B cell (primary cell): ENCODE measurements at regions not wholly inside any gene's neighbourhood (a gene's known extent, or its start where the extent isn't known, plus 50 kb on each side); places are given as distances from the start of the nearest gene placed in this dataset.

Experiments
- ATAC-seq: fragments of 200-7000 bp; cut with Tn5 transposase; one replicate; pipeline ENCODE4 v1.10.0; 2021; ENCODE audit warnings: low read depth, mild to moderate bottlenecking, moderate number of reproducible peaks, moderate library complexity
- CTCF ChIA-PET: fragments of 350-600 bp; sonication (Branson Sonifier 250); formaldehyde crosslinking; loops from one replicate; lab custom pipeline; 2021; ENCODE audit warnings: antibody characterized with exemption, inconsistent platforms; lab: Charles Lee
- POLR2A ChIA-PET: fragments of 350-600 bp; sonication (Branson Sonifier 250); formaldehyde crosslinking; loops from one replicate; lab custom pipeline; 2021; ENCODE audit warnings: antibody characterized with exemption; lab: Charles Lee
- DNase-seq: peaks from one replicate; pipeline ENCODE4 v3.0.0; 2013
- H2AFZ ChIP-seq: 2 replicates; pipeline ENCODE4 v1.6.1; 2012; ENCODE audit warnings: mild to moderate bottlenecking, low read depth, low read length; ENCODE audit not compliant: insufficient read depth, poor library complexity, severe bottlenecking
- H3K27ac ChIP-seq, 2 donors: 1 replicate in 1 of 2; 2 replicates in 1 of 2; pipeline ENCODE4 v1.5.1; 2012 to 2013; ENCODE audit warnings: low read length in 2 of 2, mild to moderate bottlenecking in 2 of 2, moderate library complexity in 1 of 2
- H3K27me3 ChIP-seq, 4 experiments: fragments of 200-600 bp in 1 of 4; sonication (generic) in 1 of 4; replicated peaks in 1 of 4; 1 replicate in 2 of 4; 2 replicates in 2 of 4; pipeline versions ENCODE4 v1.6.1 to v1.7.0; 2013 to 2016; ENCODE audit warnings: low read length in 3 of 4, mild to moderate bottlenecking in 2 of 4, mixed read lengths in 1 of 4, moderate library complexity in 1 of 4; ENCODE audit not compliant: insufficient read depth in 4 of 4, control insufficient read depth in 3 of 4; ENCODE audit errors: control extremely low read depth in 1 of 4
- H3K36me3 ChIP-seq, 2 experiments: replicated peaks in 1 of 2; 1 replicate in 1 of 2; 2 replicates in 1 of 2; pipeline versions ENCODE4 v1.6.1 to v1.7.1; 2013; ENCODE audit warnings: low read length in 1 of 2; ENCODE audit not compliant: insufficient read depth in 2 of 2, control insufficient read depth in 1 of 2; ENCODE audit errors: control extremely low read depth in 1 of 2, extremely low read depth in 1 of 2
- H3K4me1 ChIP-seq, 2 donors: fragments of 200-600 bp in 1 of 2; sonication (generic) in 1 of 2; 1 replicate in 1 of 2; 2 replicates in 1 of 2; pipeline versions ENCODE4 v1.5.1 to v1.6.1; 2013 to 2017; ENCODE audit warnings: low read length in 2 of 2; ENCODE audit not compliant: control insufficient read depth in 2 of 2, insufficient read depth in 2 of 2
- H3K4me2 ChIP-seq: replicated peaks from 2 replicates; pipeline ENCODE3; 2012; ENCODE audit warnings: mild to moderate bottlenecking, low read depth, low read length; ENCODE audit not compliant: poor library complexity, severe bottlenecking
- H3K4me3 ChIP-seq, 5 experiments: fragments of 200-600 bp in 1 of 5; sonication (generic) in 1 of 5; 1 replicate in 3 of 5; 2 replicates in 2 of 5; pipeline versions ENCODE4 v1.5.1 to v1.7.0; 2011 to 2016; ENCODE audit warnings: low read length in 4 of 5, mild to moderate bottlenecking in 4 of 5, low read depth in 2 of 5, control low read depth in 1 of 5, moderate library complexity in 1 of 5; ENCODE audit not compliant: insufficient read depth in 1 of 5; ENCODE audit errors: control extremely low read depth in 1 of 5, extremely low read depth in 1 of 5
- H3K79me2 ChIP-seq: fragments of 200-600 bp; sonication (generic); one replicate; pipeline ENCODE4 v1.6.0; 2016; ENCODE audit warnings: low read length; ENCODE audit not compliant: control insufficient read depth, insufficient read depth
- H3K9ac ChIP-seq: fragments of 200-600 bp; sonication (generic); 2 replicates; pipeline ENCODE4 v1.6.1; 2017; ENCODE audit warnings: mild to moderate bottlenecking, low read length, moderate library complexity
- H3K9me3 ChIP-seq, 3 donors: one replicate each; pipeline versions ENCODE4 v1.6.1 to v1.7.1; 2013; ENCODE audit warnings: low read length in 2 of 3; ENCODE audit not compliant: control insufficient read depth in 2 of 3, insufficient read depth in 1 of 3; ENCODE audit errors: control extremely low read depth in 1 of 3
- H4K20me1 ChIP-seq: 2 replicates; pipeline ENCODE4 v1.6.0; 2012; ENCODE audit warnings: mild to moderate bottlenecking, low read length; ENCODE audit not compliant: insufficient read depth, control insufficient read depth, poor library complexity, severe bottlenecking
- H3K27ac Mint-ChIP-seq: one replicate; pipeline ENCODE4 v1.8.0; 2021; ENCODE audit warnings: mixed read lengths
- H3K27me3 Mint-ChIP-seq: one replicate; pipeline ENCODE4 v1.8.0; 2021; ENCODE audit warnings: mixed read lengths
- H3K4me1 Mint-ChIP-seq: one replicate; pipeline ENCODE4 v1.8.0; 2021; ENCODE audit warnings: mixed read lengths
- H3K4me3 Mint-ChIP-seq: one replicate; pipeline ENCODE4 v1.8.0; 2021; ENCODE audit warnings: mixed read lengths
- H3K9me3 Mint-ChIP-seq: one replicate; pipeline ENCODE4 v1.8.0; 2022; ENCODE audit warnings: mixed read lengths; ENCODE audit not compliant: insufficient read depth
- CTCF ChIP-seq: fragments of 200-600 bp; IDR thresholded peaks from one replicate; pipeline ENCODE4 v1.8.0; 2022; ENCODE audit warnings: antibody characterized with exemption, mild to moderate bottlenecking
- EZH2 ChIP-seq: IDR thresholded peaks from 2 replicates; pipeline ENCODE4 v1.6.1; 2012; ENCODE audit warnings: borderline replicate concordance, low read depth, mild to moderate bottlenecking, moderate library complexity, low read length; ENCODE audit not compliant: insufficient read depth, poor library complexity, severe bottlenecking
- WGBS: methylation state at CpG from one replicate; pipeline ENCODE4 v1.1.5; 2013; ENCODE audit warnings: missing lambda C conversion rate; ENCODE audit not compliant: insufficient coverage; 5-methylcytosine and 5-hydroxymethylcytosine counted together
- intact Hi-C: fragments of 100-400 bp; cut with micrococcal nuclease; formaldehyde crosslinking; loops from one replicate; pipeline ENCODE4 v1.10.0; 2022

GRCh38 chr15:91699741-91700140, 153.8 kb upstream of the SLCO3A1 start:
- H3K4me3 ChIP-seq: no peak overlapping the region
- WGBS: 80% methylated on average over 1 of the region's 1 CpG
- ChIA-PET POLR2A (no interaction called here), CTCF (no interaction called here)
- H4K20me1 ChIP-seq: no peaks in the 10 kb centered on the region
- H3K27ac ChIP-seq: no peak overlapping the region
- H3K4me2 ChIP-seq: no peak overlapping the region
- Mint-ChIP-seq H3K9me3 (no peaks in the 10 kb centered on the region), H3K4me1 (no peaks in the 10 kb centered on the region), H3K4me3 (no peak overlapping the region), H3K27ac (no peak overlapping the region), H3K27me3 (no peaks in the 10 kb centered on the region)
- no peak overlapping the region for H2AFZ ChIP-seq
- H3K9ac ChIP-seq: no peak overlapping the region
- no peak for TF ChIP-seq EZH2
- no peak for TF ChIP-seq CTCF
- H3K36me3 ChIP-seq: no peaks in the 10 kb centered on the region
- DNase-seq (no peak), ATAC-seq (no peak)
- H3K4me1 ChIP-seq: no peaks in the 10 kb centered on the region
- no peaks in the 10 kb centered on the region for H3K79me2 ChIP-seq
- intact Hi-C loops: no loop called here
- no peaks in the 10 kb centered on the region for H3K27me3 ChIP-seq
- H3K9me3 ChIP-seq: no peaks in the 10 kb centered on the region

GRCh38 chr15:91703274-91703673, 150.2 kb upstream of the SLCO3A1 start:
- DNase-seq: no peak
- POLR2A ChIA-PET: no interaction called here
- ATAC-seq: no peak
- CTCF ChIA-PET: no interaction called here
- Mint-ChIP-seq H3K4me3 (no peak overlapping the region), H3K27me3 (peaks cover 13% of the 10 kb centered on the region), H3K4me1 (no peaks in the 10 kb centered on the region), H3K9me3 (no peaks in the 10 kb centered on the region), H3K27ac (no peak overlapping the region)
- H3K9me3 ChIP-seq: no peaks in the 10 kb centered on the region
- no peak overlapping the region for H3K9ac ChIP-seq
- TF ChIP-seq CTCF: no peak
- TF ChIP-seq EZH2: no peak
- H3K27ac ChIP-seq: no peak overlapping the region
- H3K4me1 ChIP-seq: no peaks in the 10 kb centered on the region
- WGBS: no CpG with 5 or more reads among the region's 2 CpGs
- H3K36me3 ChIP-seq: no peaks in the 10 kb centered on the region
- no peak overlapping the region for H2AFZ ChIP-seq
- intact Hi-C loops: no loop called here
- H4K20me1 ChIP-seq: no peaks in the 10 kb centered on the region
- no peaks in the 10 kb centered on the region for H3K79me2 ChIP-seq
- no peak overlapping the region for H3K4me2 ChIP-seq
- H3K27me3 ChIP-seq: no peaks in the 10 kb centered on the region
- H3K4me3 ChIP-seq: no peak overlapping the region
